MM.1S (cell line): ENCODE measurements at regions not wholly inside any gene's neighbourhood (a gene's known extent, or its start where the extent isn't known, plus 50 kb on each side); places are given as distances from the start of the nearest gene placed in this dataset.
"Not testable (repeated sequence)": the region's sequence is repeated elsewhere in the genome, so short reads cannot be mapped to it uniquely, and the experiment has no call there.

Experiments
- DNase-seq: peaks from one replicate; pipeline ENCODE4 v3.0.0-alpha.2; 2015
- H2AFZ ChIP-seq: fragments of 300-600 bp; sonication (generic); 2 replicates; pipeline ENCODE4 v1.6.0; 2016; ENCODE audit warnings: antibody characterized with exemption, low read length
- H3F3A ChIP-seq: fragments of 300-600 bp; sonication (generic); 2 replicates; pipeline ENCODE4 v1.6.1; 2016; ENCODE audit warnings: mild to moderate bottlenecking, antibody characterized with exemption, low read length, moderate library complexity, mixed read lengths; ENCODE audit not compliant: insufficient read depth
- H3K27ac ChIP-seq: fragments of 300-600 bp; sonication (generic); 2 replicates; pipeline ENCODE4 v1.5.1; 2016; ENCODE audit warnings: mild to moderate bottlenecking, low read length
- H3K27me3 ChIP-seq: fragments of 300-600 bp; sonication (generic); replicated peaks from 2 replicates; pipeline ENCODE4 v1.6.0; 2016; ENCODE audit warnings: low read length; ENCODE audit not compliant: insufficient read depth
- H3K36me3 ChIP-seq: fragments of 300-600 bp; sonication (generic); replicated peaks from 2 replicates; pipeline ENCODE4 v1.6.1; 2016; ENCODE audit warnings: mild to moderate bottlenecking, low read length, mixed read lengths; ENCODE audit not compliant: insufficient read depth
- H3K4me1 ChIP-seq: fragments of 300-600 bp; sonication (generic); 2 replicates; pipeline ENCODE4 v1.6.1; 2016; ENCODE audit warnings: low read length, mixed read lengths
- H3K4me2 ChIP-seq: fragments of 300-600 bp; sonication (generic); 2 replicates; pipeline ENCODE4 v1.6.0; 2016; ENCODE audit warnings: low read depth, low read length
- H3K4me3 ChIP-seq: fragments of 300-600 bp; sonication (generic); 2 replicates; pipeline ENCODE4 v1.5.1; 2016; ENCODE audit warnings: low read length, mixed read lengths
- H3K79me2 ChIP-seq: fragments of 300-600 bp; sonication (generic); 2 replicates; pipeline ENCODE4 v1.6.1; 2016; ENCODE audit warnings: mixed run types, low read length, mixed read lengths
- H3K9ac ChIP-seq: fragments of 300-600 bp; sonication (generic); 2 replicates; pipeline ENCODE4 v1.6.1; 2016; ENCODE audit warnings: low read length, mixed read lengths
- H3K9me2 ChIP-seq: fragments of 300-600 bp; sonication (generic); replicated peaks from 2 replicates; pipeline ENCODE4 v1.6.1; 2016; ENCODE audit warnings: mild to moderate bottlenecking, low read length, mixed read lengths; ENCODE audit not compliant: insufficient read depth
- H3K9me3 ChIP-seq: fragments of 300-600 bp; sonication (generic); replicated peaks from 2 replicates; pipeline ENCODE4 v1.6.1; 2016; ENCODE audit warnings: mild to moderate bottlenecking, low read length, mixed read lengths; ENCODE audit not compliant: insufficient read depth
- H4K20me1 ChIP-seq: fragments of 300-600 bp; sonication (generic); 2 replicates; pipeline ENCODE4 v1.6.1; 2016; ENCODE audit warnings: mild to moderate bottlenecking, low read length, moderate library complexity, mixed read lengths; ENCODE audit not compliant: insufficient read depth
- EZH2 ChIP-seq: fragments of 300-600 bp; sonication (generic); optimal IDR thresholded peaks from 2 replicates; pipeline ENCODE3; 2017; ENCODE audit warnings: low read depth, mild to moderate bottlenecking, antibody characterized with exemption, low read length, mixed read lengths
- EZH2phosphoT487 ChIP-seq: fragments of 300-600 bp; sonication (generic); IDR thresholded peaks from 2 replicates; pipeline ENCODE4 v1.6.1; 2018; ENCODE audit warnings: antibody characterized with exemption, low read length
- TF ChIP-seq, protein P1 (sequence below): fragments of 300-600 bp; sonication (generic); IDR thresholded peaks from 2 replicates; pipeline ENCODE4 v1.5.1; 2016; ENCODE audit warnings: antibody characterized with exemption, low read length, mixed read lengths

DNA sequence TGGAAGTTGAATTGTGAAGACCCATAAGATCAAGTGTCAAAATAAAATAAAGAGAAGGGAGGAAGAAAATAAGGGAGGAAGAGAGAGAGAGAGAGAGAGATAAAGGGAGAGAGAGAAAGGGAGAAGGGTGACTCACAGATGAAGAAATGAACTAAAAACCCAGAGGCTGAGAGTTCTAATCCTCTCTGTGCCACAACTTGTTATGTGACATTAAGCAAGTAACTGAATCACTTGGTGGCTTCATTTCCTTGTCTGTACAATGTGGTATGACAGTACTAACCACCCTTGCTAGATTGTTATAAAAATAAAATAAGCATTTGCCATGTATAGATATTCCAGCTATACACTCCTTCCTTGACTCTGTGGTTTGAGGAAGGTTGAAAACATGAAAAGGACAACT is 189.0 kb upstream of the FRMD6 start:
- Histone ChIP-seq H3K9me2 (no peaks in the 10 kb centered on the region), H3K4me2 (no peak overlapping the region), H3K4me1 (no peaks in the 10 kb centered on the region), H3K36me3 (no peaks in the 10 kb centered on the region), H3K9ac (no peak overlapping the region), H3K79me2 (no peaks in the 10 kb centered on the region), H3K27me3 (no peaks in the 10 kb centered on the region), H3K9me3 (no peaks in the 10 kb centered on the region), H3K27ac (no peak overlapping the region), H4K20me1 (no peaks in the 10 kb centered on the region), H3F3A (no peaks in the 10 kb centered on the region), H3K4me3 (no peak overlapping the region), H2AFZ (no peak overlapping the region)
- no peak for DNase-seq
- TF ChIP-seq EZH2 (no peak), EZH2phosphoT487 (no peak)
- TF ChIP-seq, protein P1, sequence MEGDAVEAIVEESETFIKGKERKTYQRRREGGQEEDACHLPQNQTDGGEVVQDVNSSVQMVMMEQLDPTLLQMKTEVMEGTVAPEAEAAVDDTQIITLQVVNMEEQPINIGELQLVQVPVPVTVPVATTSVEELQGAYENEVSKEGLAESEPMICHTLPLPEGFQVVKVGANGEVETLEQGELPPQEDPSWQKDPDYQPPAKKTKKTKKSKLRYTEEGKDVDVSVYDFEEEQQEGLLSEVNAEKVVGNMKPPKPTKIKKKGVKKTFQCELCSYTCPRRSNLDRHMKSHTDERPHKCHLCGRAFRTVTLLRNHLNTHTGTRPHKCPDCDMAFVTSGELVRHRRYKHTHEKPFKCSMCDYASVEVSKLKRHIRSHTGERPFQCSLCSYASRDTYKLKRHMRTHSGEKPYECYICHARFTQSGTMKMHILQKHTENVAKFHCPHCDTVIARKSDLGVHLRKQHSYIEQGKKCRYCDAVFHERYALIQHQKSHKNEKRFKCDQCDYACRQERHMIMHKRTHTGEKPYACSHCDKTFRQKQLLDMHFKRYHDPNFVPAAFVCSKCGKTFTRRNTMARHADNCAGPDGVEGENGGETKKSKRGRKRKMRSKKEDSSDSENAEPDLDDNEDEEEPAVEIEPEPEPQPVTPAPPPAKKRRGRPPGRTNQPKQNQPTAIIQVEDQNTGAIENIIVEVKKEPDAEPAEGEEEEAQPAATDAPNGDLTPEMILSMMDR: no peak

DNA sequence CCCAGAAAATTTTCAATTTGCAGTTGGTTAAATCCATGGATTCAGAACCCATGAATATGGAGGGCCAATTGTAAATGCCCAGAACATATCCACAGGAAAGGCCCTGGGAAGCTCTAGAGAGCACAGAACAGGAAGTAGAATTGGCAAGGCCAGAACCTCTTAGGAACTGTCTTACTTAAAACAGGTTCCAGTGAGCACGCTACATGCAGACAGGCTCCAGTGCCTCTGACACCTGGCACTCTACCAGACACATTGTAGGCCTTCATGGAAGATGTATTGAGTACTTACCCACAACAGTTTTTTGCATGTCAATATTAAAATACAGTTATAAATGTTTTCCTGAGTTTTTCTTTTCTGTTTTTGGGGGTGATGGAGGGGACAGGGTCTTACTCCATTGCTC is 188.2 kb upstream of the FRMD6 start:
- DNase-seq: no peak
- Histone ChIP-seq H3F3A (no peaks in the 10 kb centered on the region), H3K4me1 (no peaks in the 10 kb centered on the region), H3K27ac (no peak overlapping the region), H3K4me2 (no peak overlapping the region), H3K4me3 (no peak overlapping the region), H3K27me3 (no peaks in the 10 kb centered on the region), H4K20me1 (no peaks in the 10 kb centered on the region), H2AFZ (no peak overlapping the region), H3K36me3 (no peaks in the 10 kb centered on the region), H3K9ac (no peak overlapping the region), H3K9me3 (no peaks in the 10 kb centered on the region), H3K79me2 (no peaks in the 10 kb centered on the region), H3K9me2 (no peaks in the 10 kb centered on the region)
- TF ChIP-seq, protein P1: no peak
- TF ChIP-seq EZH2 (no peak), EZH2phosphoT487 (no peak)

DNA sequence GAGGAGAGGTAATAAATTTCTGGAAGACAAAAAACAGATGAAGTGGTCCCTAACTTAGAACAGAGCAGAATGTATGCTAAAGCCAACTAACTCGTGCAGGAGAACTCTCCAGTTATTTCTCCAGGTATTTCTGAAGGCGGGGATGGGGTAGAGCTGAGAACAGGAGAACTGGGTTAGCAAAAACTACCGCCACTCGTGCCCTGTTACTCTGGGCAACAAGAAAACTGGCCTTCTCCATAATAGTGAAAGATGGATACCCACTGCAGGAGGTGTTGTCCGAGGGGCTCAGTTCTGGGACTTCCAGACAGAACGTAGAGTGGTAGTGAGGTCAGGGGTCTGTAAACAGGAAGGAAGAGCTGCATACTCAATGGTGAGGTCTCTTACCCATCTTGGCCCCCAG is 187.3 kb upstream of the FRMD6 start:
- no peak for TF ChIP-seq EZH2
- no peak for TF ChIP-seq EZH2phosphoT487
- TF ChIP-seq, protein P1: no peak
- no peak overlapping the region for H3K4me3 ChIP-seq
- H3K79me2 ChIP-seq: no peaks in the 10 kb centered on the region
- H4K20me1 ChIP-seq: no peaks in the 10 kb centered on the region
- H3K27ac ChIP-seq: no peak overlapping the region
- no peak overlapping the region for H3K4me2 ChIP-seq
- no peaks in the 10 kb centered on the region for H3K4me1 ChIP-seq
- no peaks in the 10 kb centered on the region for H3K9me2 ChIP-seq
- no peaks in the 10 kb centered on the region for H3K9me3 ChIP-seq
- H3K27me3 ChIP-seq: no peaks in the 10 kb centered on the region
- no peak for DNase-seq
- no peak overlapping the region for H2AFZ ChIP-seq
- no peak overlapping the region for H3K9ac ChIP-seq
- H3F3A ChIP-seq: no peaks in the 10 kb centered on the region
- no peaks in the 10 kb centered on the region for H3K36me3 ChIP-seq

DNA sequence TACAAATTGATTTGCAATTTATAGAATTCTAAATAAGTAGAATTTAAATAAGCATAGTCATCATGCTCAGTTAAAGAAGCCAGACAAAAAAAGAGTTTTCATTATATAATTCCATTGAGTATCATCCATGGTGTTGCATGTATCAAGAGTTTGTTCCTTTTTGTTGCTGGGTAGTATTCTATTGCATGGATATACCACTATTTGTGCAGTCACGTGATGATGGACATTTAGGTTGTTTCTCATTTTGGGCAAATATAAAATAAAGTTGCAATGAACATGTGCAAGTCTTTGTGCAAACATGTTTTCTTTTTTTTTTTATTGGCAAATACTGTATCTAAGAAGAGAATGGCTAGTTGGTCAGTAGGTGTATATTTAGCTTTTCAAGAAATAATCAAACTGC is 186.2 kb upstream of the FRMD6 start:
- Histone ChIP-seq H3K79me2 (no peaks in the 10 kb centered on the region), H4K20me1 (no peaks in the 10 kb centered on the region), H3K9ac (no peak overlapping the region), H3K9me3 (no peaks in the 10 kb centered on the region), H2AFZ (no peak overlapping the region), H3K4me3 (no peak overlapping the region), H3K36me3 (no peaks in the 10 kb centered on the region), H3K4me2 (no peak overlapping the region), H3K9me2 (no peaks in the 10 kb centered on the region), H3K27me3 (no peaks in the 10 kb centered on the region), H3F3A (no peaks in the 10 kb centered on the region), H3K27ac (no peak overlapping the region), H3K4me1 (no peaks in the 10 kb centered on the region)
- TF ChIP-seq EZH2 (no peak), EZH2phosphoT487 (no peak)
- no peak for DNase-seq

DNA sequence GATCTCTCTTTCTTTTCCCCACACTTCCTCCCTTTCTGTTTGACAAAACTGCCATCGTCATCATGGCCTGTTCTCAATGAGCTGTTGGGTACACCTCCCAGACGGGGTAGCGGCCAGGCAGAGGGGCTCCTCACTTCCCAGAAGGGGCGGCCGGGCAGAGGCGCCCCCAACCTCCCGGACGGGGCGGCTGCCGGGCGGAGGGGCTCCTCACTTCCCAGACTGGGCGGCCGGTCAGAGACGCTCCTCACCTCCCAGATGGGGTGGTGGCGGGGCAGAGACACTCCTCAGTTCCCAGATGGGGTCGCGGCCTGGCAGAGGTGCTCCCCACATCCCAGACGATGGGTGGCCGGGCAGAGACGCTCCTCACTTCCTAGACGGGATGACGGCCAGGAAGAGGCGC is 184.3 kb upstream of the FRMD6 start:
- H3K79me2 ChIP-seq, H3K27me3 ChIP-seq, H4K20me1 ChIP-seq, H3K4me3 ChIP-seq, H3K36me3 ChIP-seq, H3K4me1 ChIP-seq, H3K27ac ChIP-seq, DNase-seq, H3K9me2 ChIP-seq, H3F3A ChIP-seq, H2AFZ ChIP-seq, H3K9me3 ChIP-seq, H3K4me2 ChIP-seq, H3K9ac ChIP-seq: not testable (repeated sequence)
